ENCODE measurements at regions not wholly inside any gene's neighbourhood (a gene's known extent, or its start where the extent isn't known, plus 50 kb on each side); places are given as distances from the start of the nearest gene placed in this dataset.

DNA sequence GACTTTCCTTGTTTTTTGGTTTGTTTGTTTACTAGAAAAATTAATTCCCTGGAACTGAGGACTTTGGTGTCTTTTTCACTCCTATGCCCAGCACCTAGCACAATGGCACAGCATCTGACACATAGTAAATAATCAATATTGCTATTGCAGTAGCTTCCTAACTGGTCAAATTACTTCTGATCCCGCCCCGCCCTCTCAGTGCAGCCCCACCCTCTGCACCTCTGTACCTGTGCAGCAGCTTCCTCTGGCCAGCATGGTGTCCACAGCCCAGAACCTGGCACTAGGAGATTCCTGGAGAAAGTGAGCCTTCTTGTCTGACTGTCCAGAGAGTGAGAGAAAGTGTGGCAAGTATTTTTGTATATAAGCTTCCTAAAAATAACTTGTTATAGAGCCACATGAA, 343.2 kb downstream of the ZNF608 start:
- TF ChIP-seq, protein P1, sequence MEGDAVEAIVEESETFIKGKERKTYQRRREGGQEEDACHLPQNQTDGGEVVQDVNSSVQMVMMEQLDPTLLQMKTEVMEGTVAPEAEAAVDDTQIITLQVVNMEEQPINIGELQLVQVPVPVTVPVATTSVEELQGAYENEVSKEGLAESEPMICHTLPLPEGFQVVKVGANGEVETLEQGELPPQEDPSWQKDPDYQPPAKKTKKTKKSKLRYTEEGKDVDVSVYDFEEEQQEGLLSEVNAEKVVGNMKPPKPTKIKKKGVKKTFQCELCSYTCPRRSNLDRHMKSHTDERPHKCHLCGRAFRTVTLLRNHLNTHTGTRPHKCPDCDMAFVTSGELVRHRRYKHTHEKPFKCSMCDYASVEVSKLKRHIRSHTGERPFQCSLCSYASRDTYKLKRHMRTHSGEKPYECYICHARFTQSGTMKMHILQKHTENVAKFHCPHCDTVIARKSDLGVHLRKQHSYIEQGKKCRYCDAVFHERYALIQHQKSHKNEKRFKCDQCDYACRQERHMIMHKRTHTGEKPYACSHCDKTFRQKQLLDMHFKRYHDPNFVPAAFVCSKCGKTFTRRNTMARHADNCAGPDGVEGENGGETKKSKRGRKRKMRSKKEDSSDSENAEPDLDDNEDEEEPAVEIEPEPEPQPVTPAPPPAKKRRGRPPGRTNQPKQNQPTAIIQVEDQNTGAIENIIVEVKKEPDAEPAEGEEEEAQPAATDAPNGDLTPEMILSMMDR (IDR thresholded peaks at IDR 0.05) = no peak
- no peak for TF ChIP-seq POLR2A (IDR thresholded peaks at IDR 0.05)

Measured in thyroid gland (tissue), 4 donors.